Adrenal gland (tissue), 5 donors: ENCODE measurements at regions not wholly inside any gene's neighbourhood (a gene's known extent, or its start where the extent isn't known, plus 50 kb on each side); places are given as distances from the start of the nearest gene placed in this dataset.

ENCODE experiments used
- POLR2A ChIP-seq, 2 donors: fragments of 450-650 bp; IDR thresholded peaks; one replicate each; pipeline ENCODE4 v1.6.1; 2017; ENCODE audit warnings: antibody characterized with exemption in 2 of 2, mild to moderate bottlenecking in 2 of 2, moderate library complexity in 1 of 2
- TF ChIP-seq, protein P1 (sequence below), 6 experiments: fragments of 450-650 bp in 4 of 6; fragments of 200-600 bp in 2 of 6; sonication (generic) in 1 of 6; IDR thresholded peaks; 1 replicate in 5 of 6; 2 replicates in 1 of 6; pipeline versions ENCODE4 v1.5.1 to v1.8.0; 2016 to 2021; ENCODE audit warnings: antibody characterized with exemption in 6 of 6, mild to moderate bottlenecking in 2 of 6, moderate library complexity in 1 of 6
- donor health status: DM: no; HTN: no; CAD: no.

DNA sequence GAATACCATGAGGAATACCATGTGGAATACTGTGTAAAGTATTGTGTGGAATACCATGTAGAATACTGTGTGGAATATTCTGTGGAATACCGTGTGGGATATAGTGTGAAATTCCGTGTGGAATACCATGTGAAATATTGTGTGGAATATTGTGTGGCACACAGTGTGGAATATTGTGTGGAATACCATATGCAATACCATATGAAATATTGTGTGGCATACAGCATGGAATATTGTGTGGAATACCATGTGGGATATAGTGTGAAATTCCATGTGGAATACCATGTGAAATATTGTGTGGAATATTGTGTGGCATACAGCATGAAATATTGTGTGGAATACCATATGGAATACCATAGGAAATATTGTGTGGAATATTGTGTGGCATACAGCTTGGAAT, 135.1 kb upstream of the CHST15 start:
- TF ChIP-seq, protein P1, sequence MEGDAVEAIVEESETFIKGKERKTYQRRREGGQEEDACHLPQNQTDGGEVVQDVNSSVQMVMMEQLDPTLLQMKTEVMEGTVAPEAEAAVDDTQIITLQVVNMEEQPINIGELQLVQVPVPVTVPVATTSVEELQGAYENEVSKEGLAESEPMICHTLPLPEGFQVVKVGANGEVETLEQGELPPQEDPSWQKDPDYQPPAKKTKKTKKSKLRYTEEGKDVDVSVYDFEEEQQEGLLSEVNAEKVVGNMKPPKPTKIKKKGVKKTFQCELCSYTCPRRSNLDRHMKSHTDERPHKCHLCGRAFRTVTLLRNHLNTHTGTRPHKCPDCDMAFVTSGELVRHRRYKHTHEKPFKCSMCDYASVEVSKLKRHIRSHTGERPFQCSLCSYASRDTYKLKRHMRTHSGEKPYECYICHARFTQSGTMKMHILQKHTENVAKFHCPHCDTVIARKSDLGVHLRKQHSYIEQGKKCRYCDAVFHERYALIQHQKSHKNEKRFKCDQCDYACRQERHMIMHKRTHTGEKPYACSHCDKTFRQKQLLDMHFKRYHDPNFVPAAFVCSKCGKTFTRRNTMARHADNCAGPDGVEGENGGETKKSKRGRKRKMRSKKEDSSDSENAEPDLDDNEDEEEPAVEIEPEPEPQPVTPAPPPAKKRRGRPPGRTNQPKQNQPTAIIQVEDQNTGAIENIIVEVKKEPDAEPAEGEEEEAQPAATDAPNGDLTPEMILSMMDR (IDR thresholded peaks at IDR 0.05), result no peak
- no peak for TF ChIP-seq POLR2A (IDR thresholded peaks at IDR 0.05)
